GM19455 (cell line): ENCODE measurements at regions not wholly inside any gene's neighbourhood (a gene's known extent, or its start where the extent isn't known, plus 50 kb on each side); places are given as distances from the start of the nearest gene placed in this dataset.

ENCODE experiments used
- ATAC-seq: cut with Tn5 transposase; IDR thresholded peaks from one replicate; pipeline ENCODE4 v1.9.1; 2021; ENCODE audit not compliant: unreplicated experiment

- ATAC-seq: no peak
Measured at GRCh38 chr17:71302721-71303549, 817.9 kb upstream of the SOX9 start.

DNA sequence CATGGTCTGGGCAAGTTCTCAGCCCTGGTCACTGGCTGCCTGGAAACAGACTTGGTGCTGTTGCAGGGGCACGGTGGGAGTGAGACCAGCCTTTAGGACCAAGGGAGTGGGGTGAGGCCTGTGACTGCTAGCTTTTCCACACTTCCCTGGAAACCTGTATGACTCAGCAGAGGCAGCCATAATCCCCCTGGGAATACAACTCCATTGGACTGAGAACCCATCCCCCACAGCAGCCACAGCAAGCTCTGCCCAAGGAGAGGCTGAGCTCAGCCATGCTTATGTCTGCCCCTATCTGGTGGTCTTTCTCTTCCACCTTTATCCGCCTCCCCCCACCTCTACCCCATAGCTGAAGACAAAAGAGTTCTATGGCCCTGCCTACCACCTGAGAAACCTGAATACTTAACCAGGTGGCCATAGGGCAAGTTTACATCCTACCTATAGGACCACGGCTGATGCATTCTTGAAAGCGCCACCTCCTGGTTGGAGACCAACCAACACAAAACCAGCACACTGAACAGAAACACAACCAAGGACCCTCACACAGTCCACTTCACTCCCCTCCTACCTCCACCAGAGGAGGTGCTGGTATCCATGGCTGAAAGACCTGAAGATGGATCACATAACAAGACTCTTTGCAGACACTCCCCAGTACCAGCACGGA, 816.2 kb upstream of the SOX9 start:
- ATAC-seq: no peak

DNA sequence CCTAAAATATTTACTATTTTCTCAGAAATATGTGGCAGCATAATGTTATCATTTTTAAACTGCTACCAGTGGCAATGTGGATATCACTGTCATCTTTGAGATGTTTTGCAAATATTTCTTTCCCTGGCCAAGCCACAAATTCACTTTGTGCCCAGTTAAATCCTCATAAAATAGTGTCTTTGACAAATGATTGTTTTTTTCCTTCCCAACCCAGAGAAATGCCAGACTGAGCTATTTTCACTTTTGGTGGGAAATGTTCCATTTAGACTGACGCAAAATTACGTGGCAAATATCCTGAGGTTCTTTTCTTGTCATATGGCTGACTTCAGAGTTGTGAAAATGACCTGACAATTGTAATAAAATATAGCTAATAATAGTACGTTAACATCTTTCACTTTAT, 807.0 kb upstream of the SOX9 start:
- ATAC-seq: no peak

DNA sequence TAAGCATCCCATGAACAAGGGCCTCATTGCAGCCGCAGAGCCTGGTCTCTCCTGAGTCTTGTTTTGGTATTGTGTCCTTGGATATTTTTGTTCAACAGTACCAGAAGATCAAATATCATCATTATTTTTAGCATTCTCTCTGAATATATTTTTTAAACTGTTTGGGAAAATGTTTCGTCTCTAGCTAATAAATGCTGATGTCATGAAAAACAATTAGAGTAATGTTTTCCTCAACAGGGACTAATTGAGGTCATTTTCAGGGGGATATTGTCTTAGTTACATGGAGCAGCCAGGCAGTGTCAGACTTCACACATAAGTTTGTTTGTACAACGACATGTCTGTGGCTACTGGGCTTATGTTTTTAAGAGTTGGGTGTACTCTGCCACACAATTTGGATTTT, 805.3 kb upstream of the SOX9 start:
- no peak for ATAC-seq

- ATAC-seq: no peak
Measured at GRCh38 chr17:71316176-71316897, 804.5 kb upstream of the SOX9 start.

GRCh38 chr17:71320009-71320796, 800.6 kb upstream of the SOX9 start:
- no peak for ATAC-seq

DNA sequence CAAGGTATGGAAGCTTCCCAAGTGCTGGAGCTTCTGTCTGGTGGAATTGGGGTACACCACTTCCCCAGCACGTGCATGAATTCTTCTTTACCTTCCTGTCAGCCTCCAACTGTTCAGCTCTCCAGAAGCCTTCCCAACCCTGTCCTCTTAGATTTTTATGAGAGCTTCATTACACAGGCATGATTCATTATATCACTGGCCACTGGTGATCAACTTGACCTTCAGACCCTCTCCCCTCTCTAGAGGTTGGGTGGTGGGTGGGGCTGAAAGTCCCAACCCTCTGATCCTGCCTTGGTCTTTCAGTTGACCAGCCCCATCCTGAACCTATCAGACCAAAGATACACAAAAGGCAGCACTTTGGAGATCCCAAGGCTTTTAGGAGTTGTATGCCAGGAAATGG, 795.7 kb upstream of the SOX9 start:
- ATAC-seq: no peak

DNA sequence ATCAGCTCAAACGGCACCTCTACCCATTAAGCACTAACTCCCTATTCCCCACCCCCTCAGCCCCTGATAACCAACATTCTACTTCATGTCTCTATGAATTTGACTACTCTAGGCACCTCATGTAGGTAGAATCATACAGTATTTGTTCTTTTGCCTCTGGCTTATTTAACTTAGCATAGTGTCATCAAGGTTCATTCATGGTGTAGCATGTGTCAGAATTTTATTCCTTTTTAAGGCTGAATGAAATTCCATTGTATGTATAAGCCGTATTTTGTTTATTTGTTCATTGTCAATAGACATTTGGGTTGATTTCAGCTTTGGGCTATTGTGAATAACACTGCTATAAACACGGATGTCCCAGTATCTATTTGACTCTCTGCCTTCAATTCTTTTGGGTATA, 794.9 kb upstream of the SOX9 start:
- no peak for ATAC-seq

- no peak for ATAC-seq
Measured at GRCh38 chr17:71327376-71328059, 793.3 kb upstream of the SOX9 start.

DNA sequence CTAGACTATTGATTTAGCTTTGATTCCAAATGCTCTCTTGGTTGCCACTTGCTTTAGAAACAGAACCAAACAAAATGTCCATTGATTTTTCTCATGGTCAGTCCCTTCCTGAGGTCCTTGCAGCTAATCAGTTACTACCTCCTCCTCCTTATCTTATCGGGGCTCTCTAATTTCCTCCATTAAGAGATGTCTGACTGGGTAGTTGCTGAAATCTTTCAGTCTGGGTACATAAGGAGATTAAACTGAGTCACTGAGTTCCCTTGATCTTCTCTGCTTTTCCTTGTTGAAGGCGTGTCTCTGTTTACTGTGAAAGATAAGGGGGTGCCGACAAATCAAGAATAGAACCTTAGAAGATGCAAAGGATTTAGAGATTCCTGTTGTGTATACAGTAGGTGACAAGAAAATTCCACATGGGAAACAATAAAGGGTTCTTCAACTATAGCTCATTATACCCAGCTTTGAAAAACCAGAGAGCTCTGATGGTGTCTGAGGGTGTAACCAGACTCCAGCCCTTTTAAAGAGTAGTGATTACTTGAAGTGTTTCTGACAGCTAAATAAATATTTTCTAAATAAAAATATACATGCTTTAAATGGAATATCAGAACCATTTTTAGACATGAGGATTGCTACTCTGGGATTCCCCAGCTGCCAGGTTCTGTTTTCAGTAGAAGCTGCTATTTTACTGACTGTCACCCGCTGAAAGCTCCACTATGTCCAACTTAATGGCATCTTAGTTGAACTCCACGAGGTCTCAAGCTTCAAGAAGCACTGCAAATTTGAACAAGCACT, 791.3 kb upstream of the SOX9 start:
- no peak for ATAC-seq

GRCh38 chr17:71330099-71330375, 790.8 kb upstream of the SOX9 start:
- ATAC-seq: no peak

- ATAC-seq: no peak
Measured at GRCh38 chr17:71331754-71332325, 789.0 kb upstream of the SOX9 start.

DNA sequence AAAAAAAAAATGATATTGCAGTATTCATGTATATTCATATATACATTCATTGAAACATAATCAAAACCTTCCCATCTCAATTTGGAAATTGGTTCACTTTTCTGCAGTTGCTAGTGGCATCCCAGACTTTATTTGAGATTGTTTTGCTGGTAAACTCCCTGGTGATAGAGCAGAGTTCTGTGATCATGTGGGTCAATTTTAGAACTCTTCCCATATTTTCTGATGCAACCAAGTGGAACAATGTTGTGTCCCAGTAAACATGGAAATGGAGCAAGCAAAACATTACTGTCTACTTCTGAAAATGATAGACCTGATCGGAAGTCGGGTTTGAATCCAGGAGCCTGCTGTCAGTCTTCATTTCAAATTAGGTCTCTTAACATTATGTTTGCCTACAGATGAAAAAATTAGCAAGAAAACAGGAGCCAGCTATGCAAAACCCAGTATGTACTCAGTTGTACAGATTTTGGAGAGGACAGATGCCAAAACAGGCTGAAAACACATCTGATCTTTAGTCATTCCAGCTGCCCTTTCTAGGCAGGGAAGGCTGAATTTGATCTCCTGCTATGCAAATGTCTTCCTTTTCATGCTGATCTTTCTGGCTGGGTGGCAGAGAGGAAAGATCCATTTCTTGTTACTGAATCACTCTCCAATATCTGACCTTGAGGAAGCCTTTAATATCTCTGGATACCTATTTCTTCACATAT, 786.6 kb upstream of the SOX9 start:
- ATAC-seq: no peak

DNA sequence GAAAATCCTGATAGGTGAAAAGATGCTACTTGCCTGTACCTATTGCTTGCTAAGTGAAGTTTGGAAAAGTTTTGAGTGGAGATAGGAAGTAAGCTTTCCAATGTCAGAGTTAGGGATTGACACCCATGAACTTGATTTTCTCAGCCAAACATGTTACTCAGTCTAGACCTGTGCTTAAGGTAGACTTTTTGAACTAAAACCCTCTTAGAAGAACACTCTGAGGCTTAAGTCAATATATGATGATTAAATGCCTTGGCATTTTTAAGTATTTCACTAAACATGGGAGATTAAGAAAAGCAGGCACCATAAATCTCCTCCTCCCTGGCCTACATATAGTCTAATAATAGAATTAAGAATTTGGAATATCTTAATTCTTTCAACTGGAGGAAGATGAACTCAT, 785.6 kb upstream of the SOX9 start:
- ATAC-seq: no peak

DNA sequence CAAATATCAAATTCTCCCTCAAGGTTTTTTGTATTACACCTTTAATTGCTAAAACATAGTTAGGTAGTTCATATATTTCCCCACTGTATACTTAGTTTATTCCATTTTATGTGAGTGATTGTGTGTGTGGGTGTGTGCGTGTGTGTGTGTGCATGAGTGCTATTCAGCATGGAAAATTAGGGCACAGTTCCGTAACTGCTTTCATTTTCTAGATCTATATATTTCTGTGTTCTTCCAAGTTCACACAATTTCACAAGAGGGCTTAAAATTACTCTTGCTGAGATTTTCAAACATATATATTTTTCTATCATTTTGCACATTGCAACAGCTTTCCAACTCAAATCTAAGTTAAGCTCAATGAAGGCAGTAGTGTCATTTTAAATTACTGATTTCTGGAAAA, 782.9 kb upstream of the SOX9 start:
- no peak for ATAC-seq

DNA sequence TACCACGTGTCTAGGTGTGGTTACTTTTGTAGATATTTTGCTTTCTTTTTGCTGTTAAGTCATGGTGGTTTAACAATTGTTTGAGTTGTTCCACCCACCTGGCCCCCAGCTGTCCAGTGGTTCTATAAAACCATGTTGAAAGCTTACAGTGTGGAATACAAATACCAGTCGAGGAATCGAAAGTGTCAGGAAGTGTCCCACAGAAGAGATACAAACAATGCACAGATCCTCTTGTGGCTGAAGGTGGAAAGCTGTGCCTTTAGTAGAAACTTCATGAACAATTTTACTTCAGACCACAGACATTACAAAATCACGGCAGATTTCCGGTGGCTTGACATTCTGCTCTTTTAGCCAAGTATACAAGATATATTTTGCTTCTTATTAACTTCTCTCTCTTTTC, 782.4 kb upstream of the SOX9 start:
- ATAC-seq: no peak

DNA sequence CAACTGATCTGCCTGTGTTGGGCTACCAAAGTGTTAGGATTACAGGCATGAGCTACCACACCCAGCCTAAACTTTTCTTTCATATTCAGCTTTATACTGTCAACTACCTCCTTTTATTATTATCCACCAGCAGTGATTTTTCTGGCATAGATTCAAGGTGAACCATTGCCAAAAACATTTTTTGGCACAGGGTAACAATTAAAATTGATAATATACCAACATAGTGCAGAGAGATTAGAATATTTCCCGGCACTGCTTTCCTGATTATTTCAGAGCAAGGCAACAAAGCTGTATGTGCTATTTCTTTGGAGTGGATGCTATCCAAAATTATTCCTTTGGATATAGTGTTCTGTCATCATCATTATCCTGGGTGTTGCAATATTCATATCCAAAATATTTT, 781.6 kb upstream of the SOX9 start:
- ATAC-seq: no peak

- no peak for ATAC-seq
Measured at GRCh38 chr17:71342737-71343136, 778.1 kb upstream of the SOX9 start.

GRCh38 chr17:71349908-71350600, 770.8 kb upstream of the SOX9 start:
- no peak for ATAC-seq
